ENCODE measurements at regions not wholly inside any gene's neighbourhood (a gene's known extent, or its start where the extent isn't known, plus 50 kb on each side); places are given as distances from the start of the nearest gene placed in this dataset.
"Not testable (repeated sequence)": the region's sequence is repeated elsewhere in the genome, so short reads cannot be mapped to it uniquely, and the experiment has no call there.

DNA sequence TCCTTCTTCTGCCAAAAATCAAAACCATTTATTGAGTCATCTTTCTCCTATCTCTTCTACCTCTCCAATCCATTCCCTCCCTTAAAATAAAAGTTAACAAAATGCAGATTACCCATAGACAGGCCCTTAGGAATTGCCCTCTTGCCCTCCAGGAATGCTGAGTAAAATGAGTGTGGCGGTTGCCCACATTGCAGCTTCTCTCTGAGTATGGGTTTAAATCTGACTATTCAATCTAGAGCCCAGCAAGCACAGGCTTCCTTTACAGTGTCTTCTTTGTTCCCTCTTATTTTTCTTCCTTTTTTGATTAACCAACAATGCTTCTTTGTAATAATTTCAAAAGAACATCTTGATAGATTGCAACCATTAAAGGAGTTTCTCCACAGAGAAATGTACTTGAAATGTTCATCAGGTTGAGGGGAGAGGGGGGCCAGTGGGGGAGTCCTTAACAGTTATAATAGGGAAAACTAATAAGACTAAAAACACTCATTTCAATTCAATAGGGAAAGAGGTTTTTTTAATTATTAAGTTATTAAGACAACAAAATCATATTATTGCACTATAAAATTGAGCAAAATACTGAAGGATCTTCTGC lies 135.3 kb upstream of the LMCD1 start:
- FAIRE-seq: no peak

DNA sequence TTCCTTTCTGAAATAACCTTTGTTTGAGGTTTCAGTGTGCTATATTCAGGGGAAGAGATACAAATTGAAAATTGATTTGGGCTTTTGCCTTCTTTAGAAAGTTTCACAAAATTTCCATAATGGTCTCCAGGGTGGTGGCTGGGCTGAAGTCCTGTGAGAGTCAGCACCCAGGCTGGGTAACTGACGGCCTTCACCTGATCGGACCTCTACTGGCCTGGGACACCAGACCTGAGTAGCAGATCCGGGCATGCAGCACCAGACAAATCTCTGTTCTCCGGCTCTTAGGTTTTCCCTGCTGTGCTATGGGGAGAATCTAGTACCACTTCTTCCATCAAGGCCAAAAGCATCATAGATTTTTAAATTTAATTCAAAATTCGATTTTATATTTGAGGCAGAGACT lies 133.0 kb upstream of the LMCD1 start:
- no peak for FAIRE-seq

DNA sequence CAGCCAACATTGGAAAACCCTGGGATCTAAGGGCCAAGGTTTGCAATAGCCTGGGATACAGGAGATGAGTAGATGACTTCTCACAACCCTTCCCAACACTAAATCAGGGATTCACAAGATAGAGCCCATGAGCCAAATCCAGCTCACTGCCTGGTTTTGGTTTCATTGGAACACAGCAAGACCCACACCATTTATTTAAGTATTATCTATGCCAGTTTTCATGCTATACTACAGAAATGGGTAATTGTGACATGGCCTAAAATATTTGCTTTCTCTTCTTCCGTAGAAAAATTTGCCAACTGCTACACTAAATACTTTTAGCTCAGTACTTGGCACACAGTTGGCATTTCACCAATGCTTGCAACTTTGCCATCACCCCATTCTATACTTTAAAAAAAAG lies 132.0 kb upstream of the LMCD1 start:
- no peak for FAIRE-seq

DNA sequence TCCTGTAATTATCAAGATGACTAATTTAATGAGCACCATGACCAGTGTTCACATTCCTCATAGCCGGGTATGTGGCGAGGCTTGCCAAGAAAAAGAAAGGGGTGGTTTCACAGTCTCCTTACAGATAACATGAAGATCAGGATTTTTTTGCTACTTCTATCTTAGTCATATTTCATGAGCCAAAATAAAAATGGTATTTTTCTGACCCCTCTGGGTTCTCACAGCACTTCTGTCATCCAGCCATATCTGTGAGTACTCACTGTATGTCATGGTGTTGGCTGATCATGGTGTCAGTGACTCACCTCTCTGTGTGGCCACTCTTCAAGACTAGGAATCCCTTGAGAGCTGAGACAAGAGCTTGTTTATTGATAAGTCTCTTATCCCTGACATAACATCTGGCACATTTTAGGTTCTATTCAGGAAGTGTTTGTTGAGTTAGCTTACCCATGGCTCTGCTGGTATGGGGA lies 130.5 kb upstream of the LMCD1 start:
- no peak for FAIRE-seq

DNA sequence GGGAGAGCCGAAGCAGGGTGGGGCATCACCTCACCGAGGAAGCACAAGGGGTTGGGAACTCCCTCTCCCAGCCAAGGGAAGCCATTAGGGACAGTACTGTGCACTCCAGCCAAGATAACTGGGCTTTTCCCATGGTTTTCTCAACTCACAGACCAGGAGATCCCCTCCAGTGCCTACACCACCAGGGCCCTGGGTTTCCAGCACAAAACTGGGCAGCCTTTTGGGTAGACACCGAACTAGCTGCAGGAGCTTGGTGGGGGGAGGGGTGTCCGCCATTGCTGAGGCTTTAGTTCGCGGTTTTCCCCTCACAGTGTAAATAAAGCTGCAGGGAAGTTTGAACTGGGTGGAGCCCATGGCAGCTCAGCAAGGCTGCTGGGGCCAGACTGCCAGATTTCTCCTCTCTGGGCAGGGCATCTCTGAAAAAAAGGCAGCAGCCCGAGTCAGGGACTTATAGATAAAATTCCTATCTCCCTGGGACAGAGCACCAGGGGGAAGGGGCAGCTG lies 129.6 kb upstream of the LMCD1 start:
- FAIRE-seq: no peak

DNA sequence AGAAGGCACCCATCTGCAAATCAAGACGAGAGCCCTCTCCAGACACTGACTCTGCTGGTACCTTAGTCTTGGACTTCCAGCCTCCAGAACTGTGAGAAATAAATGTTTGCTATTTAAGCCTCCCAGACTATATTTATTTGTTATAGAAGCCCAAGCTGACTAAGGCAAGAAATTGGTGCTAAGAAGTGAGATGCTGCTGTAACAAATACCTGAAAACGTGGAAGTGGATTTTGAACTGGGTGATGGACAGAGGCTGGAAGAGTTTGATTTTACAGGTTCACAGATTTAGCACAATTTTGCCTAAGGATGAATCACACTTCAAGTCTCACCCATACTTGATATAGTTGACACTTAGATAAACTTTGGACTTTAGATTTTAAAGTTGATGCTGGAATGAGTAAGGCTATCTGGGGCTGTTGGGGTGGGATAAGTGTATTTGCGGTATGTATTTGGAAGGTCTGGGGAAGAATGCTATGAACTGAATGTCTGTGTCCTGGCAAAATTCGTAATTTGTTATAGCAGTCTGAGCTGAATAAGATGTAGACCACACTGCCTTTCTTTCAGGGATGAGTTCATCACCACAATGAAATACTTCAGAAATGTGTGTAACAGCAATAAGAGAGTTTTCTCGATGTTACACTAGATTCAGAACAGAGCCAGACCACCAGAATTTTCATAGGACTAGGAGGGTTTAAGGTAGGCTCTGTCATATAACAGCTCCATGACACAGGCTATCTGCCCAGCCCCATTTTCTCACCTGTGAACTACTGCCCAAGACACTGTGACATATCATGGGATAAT lies 120.5 kb upstream of the LMCD1 start:
- no peak for FAIRE-seq

DNA sequence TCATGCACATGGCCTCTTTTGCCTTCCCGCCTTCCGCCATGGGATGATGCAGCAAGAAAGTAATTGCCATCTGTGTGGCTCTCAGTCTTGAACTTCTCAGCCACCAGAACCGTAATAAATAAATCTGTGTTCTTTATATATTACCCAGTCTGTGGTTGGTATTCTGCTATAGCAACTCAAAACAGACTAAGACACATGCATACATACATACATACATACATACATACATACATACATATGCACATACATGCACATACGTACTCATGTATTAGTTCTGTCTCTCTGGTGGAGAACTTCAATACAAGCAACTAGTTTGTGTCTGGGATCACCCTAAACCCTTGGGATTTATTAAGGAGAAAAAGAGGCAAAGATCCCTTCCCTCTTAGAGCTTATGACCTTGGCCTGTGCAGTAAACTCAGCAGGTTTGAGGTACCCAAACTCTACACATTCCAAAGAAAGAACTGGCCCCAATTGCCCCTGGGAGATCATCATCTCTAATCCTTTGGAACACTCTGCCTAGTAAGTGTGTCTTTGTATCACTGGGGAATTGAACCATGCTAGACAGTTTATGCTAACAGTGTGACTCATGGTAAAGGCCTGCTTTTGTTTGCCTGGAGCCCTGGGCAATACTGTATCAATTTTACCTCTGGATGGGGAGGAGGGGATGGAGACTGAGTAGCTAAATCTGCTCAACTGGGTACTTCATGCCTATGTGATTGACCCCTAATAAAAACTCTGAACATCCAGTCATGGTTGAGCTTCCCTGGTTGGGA lies 115.6 kb upstream of the LMCD1 start:
- no peak for FAIRE-seq

DNA sequence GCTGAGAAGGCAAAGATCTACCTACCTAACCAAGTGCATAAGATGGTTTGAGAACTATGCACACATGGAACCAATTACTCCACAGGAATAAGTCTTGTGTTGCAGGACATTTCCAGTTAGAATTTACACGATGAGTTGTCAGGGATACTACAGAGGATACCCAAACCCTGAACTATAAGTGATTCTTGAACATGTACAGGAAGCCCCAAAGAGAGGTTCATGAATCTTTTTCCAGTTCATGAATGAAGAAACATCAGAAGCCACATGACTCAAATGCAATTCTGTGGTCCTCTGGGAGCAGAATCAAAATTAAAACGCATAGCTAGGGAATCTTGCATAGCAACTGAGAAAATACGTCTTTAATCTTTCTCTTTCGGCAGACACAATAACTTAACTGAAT lies 114.1 kb upstream of the LMCD1 start:
- no peak for FAIRE-seq

DNA sequence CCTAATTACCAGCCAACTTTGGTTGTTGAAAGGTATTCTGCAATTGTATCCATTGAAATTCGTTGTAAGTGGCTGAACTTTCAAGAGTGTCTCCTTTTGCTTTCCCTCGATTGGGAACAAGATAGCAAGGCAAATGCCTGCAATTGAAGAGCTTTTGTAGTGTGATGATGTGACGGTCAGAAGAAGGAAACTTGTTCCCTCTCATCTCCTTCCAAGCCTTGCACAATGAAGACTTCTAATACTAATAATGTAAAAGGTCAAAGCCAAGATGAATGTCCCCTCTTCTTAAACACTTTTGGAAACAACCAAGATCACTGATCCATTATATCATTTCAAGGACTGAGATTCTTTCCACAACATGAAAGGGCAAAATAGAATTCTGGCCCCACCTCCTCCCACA lies 101.9 kb upstream of the LMCD1 start:
- no peak for FAIRE-seq

DNA sequence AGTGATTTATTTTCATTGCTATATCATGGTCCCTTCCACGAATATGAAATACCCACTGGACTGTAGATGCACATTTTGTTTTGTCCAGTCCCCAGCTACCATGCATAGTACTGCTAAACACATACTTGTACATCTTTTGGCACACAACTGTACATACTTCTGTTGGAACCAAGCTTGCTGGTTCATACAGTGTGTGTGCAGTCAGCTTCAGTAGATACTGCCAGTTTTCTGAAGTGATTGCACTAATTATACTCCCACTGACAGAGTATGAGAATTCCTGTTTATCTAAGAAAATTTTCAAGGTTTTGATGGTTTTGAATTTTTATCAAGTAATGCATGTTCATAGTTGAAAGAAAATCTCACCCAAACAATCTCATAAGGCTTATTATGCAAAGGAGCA lies 100.7 kb upstream of the LMCD1 start:
- FAIRE-seq: no peak

DNA sequence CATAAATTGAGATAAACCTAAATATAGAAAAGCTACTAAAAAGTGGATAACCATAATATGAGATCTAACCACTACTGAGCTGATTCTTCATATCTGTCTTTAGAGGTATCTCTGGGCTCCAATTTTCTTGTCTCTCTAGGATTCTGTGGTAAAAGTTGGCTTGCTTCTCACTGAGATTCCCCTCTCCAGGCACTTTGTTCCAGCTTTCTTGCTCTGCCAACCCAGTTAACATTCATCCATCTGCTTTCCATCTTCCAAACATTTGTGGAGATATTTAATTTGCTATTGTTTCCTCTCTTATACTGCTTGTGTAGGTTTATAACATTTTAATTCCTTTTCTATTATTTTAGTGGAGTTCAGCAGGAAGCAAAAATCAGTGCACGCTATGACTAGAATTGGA lies 97.6 kb upstream of the LMCD1 start:
- no peak for FAIRE-seq

DNA sequence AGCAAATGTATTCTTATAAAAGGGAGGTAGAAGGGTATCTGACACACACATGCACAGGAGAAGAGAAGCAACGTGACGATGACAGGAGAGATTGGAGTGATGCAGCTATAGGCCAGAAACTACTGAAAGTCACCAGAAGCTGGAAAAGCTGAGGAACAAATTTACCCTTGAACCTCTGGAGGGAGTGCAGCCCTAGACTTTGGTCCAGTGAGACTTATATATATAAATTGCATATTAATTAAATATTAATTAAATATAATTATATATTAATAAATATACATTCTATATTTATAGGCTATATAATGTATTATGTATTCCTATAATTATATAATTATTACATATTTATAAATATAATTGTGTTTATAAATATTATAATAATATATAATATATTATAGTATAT lies 96.5 kb upstream of the LMCD1 start:
- no peak for FAIRE-seq

DNA sequence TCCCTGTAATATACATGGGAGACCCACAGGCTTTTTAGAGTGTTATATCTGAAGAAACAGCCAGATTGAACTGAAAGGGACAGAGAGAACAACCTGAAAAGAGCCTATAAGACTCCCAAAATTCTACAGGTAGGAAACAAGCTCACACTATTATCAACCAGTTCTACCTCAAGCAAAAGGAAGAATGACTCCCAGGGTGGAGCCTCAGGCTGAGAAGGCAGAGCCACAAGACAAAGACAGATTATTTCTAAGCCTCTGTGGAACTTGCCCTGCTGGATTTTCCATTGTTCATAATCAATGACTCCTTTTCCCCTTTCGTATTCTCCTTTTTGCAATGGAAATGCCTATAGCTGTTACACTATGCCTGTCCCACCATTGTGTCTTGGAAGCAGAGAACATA lies 95.1 kb upstream of the LMCD1 start:
- no peak for FAIRE-seq

DNA sequence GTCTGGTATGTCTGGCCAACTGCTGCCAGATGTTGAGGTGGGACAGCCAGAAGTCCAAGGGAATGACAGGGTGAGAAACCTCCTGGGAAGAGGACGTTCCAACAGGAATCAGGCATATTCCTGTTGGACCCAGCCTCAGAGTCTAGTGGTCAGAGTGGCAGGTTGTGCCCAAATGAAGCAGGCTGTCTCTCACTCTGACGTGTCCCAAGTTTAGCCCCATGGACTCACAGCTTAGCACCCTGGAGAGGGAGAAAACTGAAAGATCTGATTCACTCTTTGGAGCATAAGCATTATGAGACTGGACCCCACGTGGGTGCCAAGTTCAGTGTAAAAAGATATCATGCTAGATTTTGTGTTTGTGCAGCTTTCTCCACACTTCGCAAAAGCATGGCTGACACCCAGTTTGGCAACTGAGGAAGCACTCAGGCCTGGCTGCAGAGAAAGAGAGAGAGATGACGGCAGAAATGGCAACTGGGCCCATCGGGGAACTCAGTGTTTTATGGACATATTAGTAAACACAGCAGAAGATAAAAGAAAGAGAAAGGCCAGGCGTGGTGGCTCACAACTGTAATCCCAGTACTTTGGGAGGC lies 88.2 kb upstream of the LMCD1 start:
- no peak for FAIRE-seq

DNA sequence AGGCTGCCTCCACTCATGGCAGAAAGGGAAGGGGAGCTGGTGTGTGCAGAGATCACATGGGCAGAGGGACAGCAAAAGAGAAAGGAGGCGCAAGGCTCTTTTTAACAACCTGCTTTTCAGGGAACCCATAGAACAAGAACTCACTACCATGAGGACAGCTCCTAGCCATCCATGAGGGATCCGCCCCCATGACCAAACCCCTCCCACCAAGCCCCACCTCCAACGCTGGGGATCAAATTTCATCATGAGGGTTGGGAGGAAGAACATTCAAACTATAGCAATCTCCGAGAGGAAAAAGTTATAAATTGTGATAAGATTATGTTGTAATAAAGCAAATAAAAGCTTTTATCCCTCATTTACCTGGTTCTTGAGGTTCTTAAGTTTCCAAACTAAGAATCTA lies 84.7 kb upstream of the LMCD1 start:
- no peak for FAIRE-seq

DNA sequence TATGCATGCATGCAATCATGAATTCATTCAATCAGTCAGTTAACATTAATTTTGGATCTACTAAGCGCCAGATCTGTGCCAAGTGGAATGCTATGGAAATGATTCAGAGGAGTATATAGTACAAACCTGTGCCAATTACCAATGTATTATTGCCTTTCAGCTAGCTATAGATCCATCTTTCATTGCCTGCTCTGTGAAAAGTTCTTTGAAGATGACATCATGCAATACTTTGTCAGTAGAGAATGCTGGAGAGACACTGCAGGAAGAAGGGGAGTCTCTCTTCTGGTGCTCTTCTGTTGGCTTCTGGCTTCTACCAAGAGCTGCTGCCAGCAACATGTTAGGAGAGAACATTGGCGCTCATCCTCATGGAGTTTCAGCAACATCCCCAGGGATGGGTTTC lies 81.0 kb upstream of the LMCD1 start:
- no peak for FAIRE-seq

DNA sequence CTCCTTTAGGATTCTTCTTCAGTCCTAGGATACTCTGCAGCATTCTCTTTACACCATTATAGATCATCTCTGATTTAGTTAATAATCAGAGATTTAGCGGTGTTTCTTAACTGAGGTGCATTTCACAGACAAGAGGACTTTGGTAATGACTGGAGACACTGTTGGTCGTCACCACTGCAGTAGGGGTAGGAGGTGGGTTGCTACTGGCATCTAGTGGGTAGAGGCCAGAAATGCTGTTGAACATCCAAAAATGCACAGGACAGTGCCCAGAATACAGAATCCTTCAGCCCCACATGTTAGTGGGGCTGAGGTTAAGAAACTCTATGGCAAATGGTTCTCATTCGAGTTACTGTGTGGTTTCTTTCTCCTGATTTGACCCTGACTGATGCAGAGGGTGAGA lies 80.4 kb upstream of the LMCD1 start:
- FAIRE-seq: no peak

DNA sequence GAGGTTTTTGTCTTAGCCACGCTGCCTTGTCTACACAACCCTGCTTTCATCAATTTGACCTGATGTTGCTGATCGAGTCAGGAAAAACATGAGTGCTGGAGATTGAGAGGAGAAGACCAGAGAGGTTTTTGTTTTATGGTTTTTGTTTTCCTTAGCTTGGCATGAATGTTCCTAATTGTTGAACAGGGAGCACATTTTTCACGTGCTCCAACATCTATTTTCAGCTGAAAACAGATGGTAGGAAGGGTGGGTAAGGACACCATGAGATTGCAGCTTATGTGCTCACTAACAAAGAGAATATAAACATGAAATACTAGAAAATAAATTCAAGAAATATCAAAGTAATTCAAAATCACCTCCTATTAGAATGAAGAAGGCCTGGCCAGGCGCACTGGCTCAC lies 79.9 kb upstream of the LMCD1 start:
- FAIRE-seq: no peak

DNA sequence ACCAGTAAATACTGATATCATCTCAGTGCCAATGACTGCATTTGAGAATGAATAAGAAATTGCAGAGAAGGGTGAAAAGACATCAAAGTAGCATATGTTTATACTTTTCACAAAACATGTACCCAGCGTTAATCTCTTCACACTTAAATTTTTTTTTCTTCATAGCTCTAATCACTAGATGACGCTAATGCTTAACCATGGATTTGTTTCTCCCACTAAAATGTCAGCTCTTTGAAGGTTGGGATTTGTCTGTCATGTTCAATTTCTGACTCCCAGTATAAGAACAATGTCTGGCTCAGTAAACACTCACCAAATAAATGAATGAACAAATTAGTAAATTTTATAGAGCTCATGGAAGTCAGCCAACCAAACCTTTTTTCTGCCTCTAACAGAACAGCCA lies 78.3 kb upstream of the LMCD1 start:
- FAIRE-seq: no peak

DNA sequence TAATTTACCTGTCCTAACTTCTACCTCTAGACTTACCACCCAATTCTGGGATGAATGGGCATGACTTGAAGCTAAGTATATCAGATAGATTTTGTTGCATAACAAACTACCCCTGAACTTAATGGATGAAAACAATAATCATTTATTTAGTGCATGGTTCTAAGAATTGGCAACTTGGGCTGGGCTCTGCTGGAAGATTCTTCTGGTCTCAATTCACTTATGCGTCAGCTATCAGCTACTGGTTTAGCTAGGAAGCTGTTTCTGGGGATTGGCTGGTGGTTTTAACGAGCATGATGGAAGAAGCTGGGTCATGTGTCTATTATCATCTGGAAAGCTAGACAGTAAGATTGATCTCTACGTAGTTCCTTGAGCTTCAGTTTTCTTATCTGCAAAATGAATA lies 77.3 kb upstream of the LMCD1 start:
- FAIRE-seq: no peak

DNA sequence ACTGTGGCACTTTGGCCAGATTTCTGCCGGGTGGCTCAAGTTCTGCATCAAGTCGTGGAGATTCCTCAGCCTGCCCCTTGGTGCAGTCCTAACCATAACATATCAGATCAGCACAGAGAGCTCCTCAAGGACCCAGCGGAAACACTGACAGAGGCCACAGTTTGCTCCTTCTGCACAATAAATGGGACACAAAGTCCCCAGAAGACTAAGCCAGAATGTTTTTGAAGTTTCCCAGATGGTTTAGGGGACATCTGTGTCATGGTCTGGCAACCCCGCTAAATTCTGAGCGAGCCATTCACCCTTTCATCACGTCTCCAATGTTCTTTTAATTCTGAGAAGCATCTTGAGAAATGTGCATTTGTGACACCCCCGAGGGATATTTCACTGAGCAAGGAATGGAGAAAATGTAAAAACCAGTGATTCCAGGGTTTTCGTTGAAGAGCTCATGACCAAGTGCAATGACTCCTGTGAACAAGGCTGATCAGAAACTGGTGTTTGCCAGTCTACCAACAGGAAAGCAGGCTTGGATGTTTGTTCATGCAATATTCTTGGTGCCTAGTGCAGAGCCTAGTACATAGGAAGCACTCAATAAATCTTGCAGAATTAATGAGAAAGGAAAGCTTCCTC lies 64.8 kb upstream of the LMCD1 start:
- no peak for FAIRE-seq

DNA sequence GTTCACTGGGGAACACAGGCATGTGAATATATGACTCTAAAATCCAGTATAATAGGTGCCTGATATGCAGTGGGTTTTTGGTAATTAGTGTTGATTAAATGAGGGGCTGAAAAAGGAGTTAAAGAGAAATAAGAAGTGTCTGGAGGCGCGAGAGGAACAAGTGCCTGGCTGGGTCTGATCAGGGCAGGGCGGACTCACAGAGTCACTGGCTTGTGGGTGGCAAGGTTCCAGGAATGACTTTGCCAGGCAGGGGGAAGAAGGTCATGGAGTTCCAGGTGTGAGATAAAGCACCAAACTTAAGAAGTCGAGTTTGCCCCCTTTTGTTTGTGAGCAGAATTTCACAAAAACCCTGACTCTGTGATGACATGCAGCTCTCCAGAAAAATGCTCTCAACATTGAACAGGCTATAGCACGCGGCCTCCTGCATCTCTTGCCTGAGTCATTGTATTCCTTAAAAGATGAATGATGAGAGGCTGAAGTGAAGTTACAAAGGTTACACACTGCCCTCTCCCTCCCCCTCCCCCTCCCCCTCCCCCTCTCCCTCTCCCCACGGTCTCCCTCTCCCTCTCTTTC lies 63.0 kb upstream of the LMCD1 start:
- no peak for FAIRE-seq

DNA sequence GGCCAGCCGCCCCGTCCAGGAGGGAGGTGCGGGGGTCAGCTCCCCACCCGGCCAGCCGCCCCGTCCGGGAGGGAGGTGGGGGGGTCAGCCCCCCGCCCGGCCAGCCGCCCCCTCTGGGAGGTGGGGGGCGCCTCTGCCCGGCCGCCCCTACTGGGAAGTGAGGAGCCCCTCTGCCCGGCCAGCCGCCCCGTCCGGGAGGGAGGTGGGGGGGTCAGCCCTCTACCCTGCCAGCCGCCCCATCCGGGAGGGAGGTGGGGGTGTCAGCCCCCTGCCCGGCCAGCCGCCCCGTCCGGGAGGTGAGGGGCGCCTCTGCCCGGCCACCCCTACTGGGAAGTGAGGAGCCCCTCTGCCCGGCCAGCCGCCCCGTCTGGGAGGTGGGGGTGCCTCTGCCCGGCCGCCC lies 61.5 kb upstream of the LMCD1 start:
- FAIRE-seq: not testable (repeated sequence)

Data from A204.1 (cell line).